ENCODE measurements at regions not wholly inside any gene's neighbourhood (a gene's known extent, or its start where the extent isn't known, plus 50 kb on each side); places are given as distances from the start of the nearest gene placed in this dataset.

DNA sequence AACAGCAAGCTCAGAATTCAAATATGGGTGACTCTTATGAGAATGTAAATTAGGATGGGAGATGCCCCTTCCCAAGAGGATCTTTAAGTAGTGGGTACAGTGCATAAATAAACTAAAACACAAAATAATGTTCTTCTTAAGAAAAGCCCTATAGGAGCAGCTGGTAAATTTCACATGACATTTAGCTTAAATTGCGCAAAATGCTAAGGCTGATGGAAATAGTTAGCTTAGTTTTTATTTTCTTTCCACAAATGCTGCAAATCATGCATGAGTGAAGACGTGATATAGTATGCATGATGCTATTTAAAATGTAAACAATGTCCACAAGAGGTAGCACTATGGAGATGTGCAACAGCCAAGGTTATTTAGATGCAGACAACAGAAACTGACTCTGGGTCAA is 328.1 kb downstream of the ATP23 start:
- TF ChIP-seq, protein P1, sequence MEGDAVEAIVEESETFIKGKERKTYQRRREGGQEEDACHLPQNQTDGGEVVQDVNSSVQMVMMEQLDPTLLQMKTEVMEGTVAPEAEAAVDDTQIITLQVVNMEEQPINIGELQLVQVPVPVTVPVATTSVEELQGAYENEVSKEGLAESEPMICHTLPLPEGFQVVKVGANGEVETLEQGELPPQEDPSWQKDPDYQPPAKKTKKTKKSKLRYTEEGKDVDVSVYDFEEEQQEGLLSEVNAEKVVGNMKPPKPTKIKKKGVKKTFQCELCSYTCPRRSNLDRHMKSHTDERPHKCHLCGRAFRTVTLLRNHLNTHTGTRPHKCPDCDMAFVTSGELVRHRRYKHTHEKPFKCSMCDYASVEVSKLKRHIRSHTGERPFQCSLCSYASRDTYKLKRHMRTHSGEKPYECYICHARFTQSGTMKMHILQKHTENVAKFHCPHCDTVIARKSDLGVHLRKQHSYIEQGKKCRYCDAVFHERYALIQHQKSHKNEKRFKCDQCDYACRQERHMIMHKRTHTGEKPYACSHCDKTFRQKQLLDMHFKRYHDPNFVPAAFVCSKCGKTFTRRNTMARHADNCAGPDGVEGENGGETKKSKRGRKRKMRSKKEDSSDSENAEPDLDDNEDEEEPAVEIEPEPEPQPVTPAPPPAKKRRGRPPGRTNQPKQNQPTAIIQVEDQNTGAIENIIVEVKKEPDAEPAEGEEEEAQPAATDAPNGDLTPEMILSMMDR (IDR thresholded peaks at IDR 0.05; ENCODE audit: insufficient read depth, low read length): no peak
- TF ChIP-seq POLR2AphosphoS5 (IDR thresholded peaks at IDR 0.05; ENCODE audit: low read depth) (no peak), REST (IDR thresholded peaks at IDR 0.05; ENCODE audit: insufficient replicate concordance, low read depth) (no peak)

All from HL-60 (cell line).